Bronchial epithelial cell (primary cell): ENCODE measurements at regions not wholly inside any gene's neighbourhood (a gene's known extent, or its start where the extent isn't known, plus 50 kb on each side); places are given as distances from the start of the nearest gene placed in this dataset.

Source experiments
- DNase-seq: peaks from one replicate; pipeline ENCODE4 v3.0.0-alpha.2; 2010; ENCODE audit warnings: low read depth
- FAIRE-seq: peaks from 2 replicates; lab custom pipeline; 2011; peaks lifted over from hg19 to GRCh38; lab: Jason Lieb, UNC
- H3K27me3 ChIP-seq: 2 replicates; pipeline ENCODE4 v1.5.1; 2011; ENCODE audit warnings: low read length; ENCODE audit not compliant: control insufficient read depth, insufficient read depth
- H3K36me3 ChIP-seq: 2 replicates; pipeline ENCODE4 v1.5.1; 2011; ENCODE audit warnings: low read length; ENCODE audit not compliant: control insufficient read depth, insufficient read depth
- H3K4me3 ChIP-seq: 2 replicates; pipeline ENCODE4 v1.5.1; 2011; ENCODE audit warnings: mild to moderate bottlenecking, low read depth, low read length, control low read depth
- CTCF ChIP-seq: IDR thresholded peaks from 2 replicates; pipeline ENCODE4 v1.5.1; 2011; ENCODE audit warnings: mild to moderate bottlenecking, moderate library complexity, low read length, control low read depth, inconsistent platforms; ENCODE audit not compliant: insufficient read depth, severe bottlenecking

GRCh38 chr7:33735403-33735802, 169.9 kb upstream of the BMPER start:
- DNase-seq (no peak), FAIRE-seq (no peak)
- no peaks in the 10 kb centered on the region for H3K27me3 ChIP-seq
- no peaks in the 10 kb centered on the region for H3K36me3 ChIP-seq
- no peak overlapping the region for H3K4me3 ChIP-seq
- no peak for TF ChIP-seq CTCF

DNA sequence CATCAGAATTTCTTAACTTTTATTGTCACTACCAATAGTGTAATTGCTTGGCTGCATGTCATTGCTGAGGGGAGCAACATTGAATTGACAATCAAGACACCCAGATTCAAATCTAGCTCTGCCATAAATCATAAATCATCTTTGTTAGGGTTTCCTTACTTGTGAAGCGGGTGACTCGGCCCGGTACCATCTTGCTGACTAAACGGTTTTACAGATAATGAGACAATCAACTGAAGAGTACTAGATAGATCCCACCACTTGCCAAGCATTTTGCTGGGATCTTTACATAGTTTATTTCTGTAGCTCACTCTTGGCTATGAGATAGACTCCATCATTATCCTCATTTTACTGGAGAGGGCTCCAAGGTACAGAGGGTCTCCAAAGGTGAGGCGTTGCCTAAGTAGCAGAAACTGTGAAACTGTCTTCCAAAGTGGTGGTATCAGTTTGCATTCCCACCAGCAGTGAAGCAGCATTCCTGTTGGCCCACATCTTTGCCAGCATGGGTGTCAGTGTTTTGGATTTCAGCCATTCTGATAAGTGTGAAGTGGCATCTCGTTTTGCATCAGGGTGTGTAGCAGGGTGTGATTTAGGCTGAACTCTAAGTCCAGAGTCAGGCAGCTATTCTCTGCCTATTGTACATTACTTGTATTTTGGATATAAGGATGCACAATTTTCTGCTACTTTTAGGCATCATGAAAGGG, 168.7 kb upstream of the BMPER start:
- Histone ChIP-seq H3K4me3 (no peak overlapping the region), H3K27me3 (no peaks in the 10 kb centered on the region), H3K36me3 (no peaks in the 10 kb centered on the region)
- DNase-seq (no peak), FAIRE-seq (no peak)
- TF ChIP-seq CTCF: no peak

DNA sequence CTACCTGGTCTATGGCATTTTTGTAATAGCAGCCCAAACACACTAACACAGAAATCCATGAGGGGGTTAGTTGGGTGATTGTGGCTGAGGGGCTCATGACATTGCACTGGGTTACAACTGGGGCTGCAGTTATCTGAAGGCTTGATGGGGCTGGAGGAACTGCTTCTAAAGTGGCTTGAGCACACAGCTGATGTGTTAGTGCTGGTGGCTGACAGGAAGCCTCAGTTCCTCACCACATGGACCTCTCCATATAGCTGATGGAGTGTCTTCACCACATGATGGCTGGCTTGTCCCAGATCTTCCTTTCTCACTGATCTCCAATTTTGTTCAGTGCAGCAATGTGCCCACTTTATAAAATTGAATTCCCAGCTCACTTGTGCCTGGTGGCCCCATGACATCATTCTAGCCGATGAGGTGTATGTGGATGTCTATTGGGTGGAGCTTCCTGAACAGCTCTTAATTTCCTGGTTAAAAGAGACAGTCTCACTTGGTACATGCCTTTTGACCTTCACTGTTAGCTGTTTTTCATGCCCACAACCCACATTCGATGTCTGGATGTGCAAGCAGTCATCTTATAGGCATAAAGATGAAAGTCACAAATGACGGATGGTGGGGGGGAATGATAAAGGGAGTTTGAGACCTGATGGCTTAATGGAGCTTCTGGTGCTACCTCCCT, 166.9 kb upstream of the BMPER start:
- DNase-seq (no peak), FAIRE-seq (no peak)
- H3K27me3 ChIP-seq: no peaks in the 10 kb centered on the region
- H3K4me3 ChIP-seq: no peak overlapping the region
- no peaks in the 10 kb centered on the region for H3K36me3 ChIP-seq
- no peak for TF ChIP-seq CTCF

GRCh38 chr7:33739286-33739685, 166.1 kb upstream of the BMPER start:
- DNase-seq (no peak), FAIRE-seq (no peak)
- no peak overlapping the region for H3K4me3 ChIP-seq
- no peaks in the 10 kb centered on the region for H3K36me3 ChIP-seq
- TF ChIP-seq CTCF: no peak
- no peaks in the 10 kb centered on the region for H3K27me3 ChIP-seq

- TF ChIP-seq CTCF: no peak
- no peaks in the 10 kb centered on the region for H3K36me3 ChIP-seq
- FAIRE-seq (no peak), DNase-seq (peak; percentile 65)
- H3K4me3 ChIP-seq: no peak overlapping the region
- H3K27me3 ChIP-seq: no peaks in the 10 kb centered on the region
Measured at GRCh38 chr7:33742521-33742920, 162.8 kb upstream of the BMPER start.
